Mesenchymal stem cell (in vitro differentiated cells and primary cell): ENCODE measurements at regions not wholly inside any gene's neighbourhood (a gene's known extent, or its start where the extent isn't known, plus 50 kb on each side); places are given as distances from the start of the nearest gene placed in this dataset.

Experiments
- DNase-seq: peaks from one replicate; pipeline ENCODE4 v3.0.0-alpha.2; 2013
- H2AFZ ChIP-seq: one replicate; pipeline ENCODE4 v1.6.1; 2013; ENCODE audit warnings: low read depth, mild to moderate bottlenecking, control low read depth, inconsistent platforms, low read length, moderate library complexity
- H2AK5ac ChIP-seq: 2 replicates; pipeline ENCODE4 v1.6.1; 2013; ENCODE audit warnings: low read length, moderate library complexity, mild to moderate bottlenecking, inconsistent platforms; ENCODE audit not compliant: severe bottlenecking
- H2BK120ac ChIP-seq: one replicate; pipeline ENCODE4 v1.6.1; 2013; ENCODE audit warnings: low read depth, mild to moderate bottlenecking, inconsistent platforms, low read length, moderate library complexity
- H2BK12ac ChIP-seq, 2 experiments: one replicate each; pipeline ENCODE4 v1.6.1; 2013; ENCODE audit warnings: inconsistent platforms in 2 of 2, low read length in 2 of 2, mild to moderate bottlenecking in 2 of 2, moderate library complexity in 2 of 2, control low read depth in 1 of 2
- H2BK15ac ChIP-seq: one replicate; pipeline ENCODE4 v1.6.1; 2013; ENCODE audit warnings: mild to moderate bottlenecking, low read depth, inconsistent platforms; ENCODE audit not compliant: poor library complexity, severe bottlenecking
- H2BK5ac ChIP-seq: 2 replicates; pipeline ENCODE4 v1.6.1; 2013; ENCODE audit warnings: low read depth, mild to moderate bottlenecking, low read length, control low read depth, inconsistent platforms; ENCODE audit not compliant: poor library complexity, severe bottlenecking
- H3K14ac ChIP-seq, 2 experiments: one replicate each; pipeline ENCODE4 v1.6.1; 2013; ENCODE audit warnings: inconsistent platforms in 2 of 2, low read length in 2 of 2, control low read depth in 1 of 2, mild to moderate bottlenecking in 1 of 2, moderate library complexity in 1 of 2
- H3K18ac ChIP-seq, 2 experiments: one replicate each; pipeline ENCODE4 v1.6.1; 2013; ENCODE audit warnings: inconsistent platforms in 2 of 2, low read length in 2 of 2, control low read depth in 1 of 2, low read depth in 1 of 2, mild to moderate bottlenecking in 1 of 2
- H3K23ac ChIP-seq, 2 experiments: one replicate each; pipeline ENCODE4 v1.6.1; 2013; ENCODE audit warnings: inconsistent platforms in 2 of 2, low read length in 2 of 2, mild to moderate bottlenecking in 2 of 2, moderate library complexity in 2 of 2, control low read depth in 1 of 2
- H3K27ac ChIP-seq: 2 replicates; pipeline ENCODE4 v1.5.1; 2013; ENCODE audit warnings: mild to moderate bottlenecking, moderate library complexity, low read length, control low read depth, inconsistent platforms; ENCODE audit not compliant: poor library complexity, severe bottlenecking
- H3K27me3 ChIP-seq, 2 experiments: 2 replicates each; pipeline versions ENCODE4 v1.6.1 to v1.7.0; 2013; ENCODE audit warnings: low read length in 2 of 2, mild to moderate bottlenecking in 2 of 2, moderate library complexity in 2 of 2, control low read depth in 1 of 2, inconsistent platforms in 1 of 2; ENCODE audit not compliant: control insufficient read depth in 1 of 2, insufficient read depth in 1 of 2
- H3K36me3 ChIP-seq, 2 experiments: 2 replicates each; pipeline versions ENCODE4 v1.6.1 to v1.7.0; 2013; ENCODE audit warnings: low read length in 2 of 2, control low read depth in 1 of 2, inconsistent platforms in 1 of 2, low read depth in 1 of 2, mild to moderate bottlenecking in 1 of 2; ENCODE audit not compliant: insufficient read depth in 2 of 2, control insufficient read depth in 1 of 2
- H3K4ac ChIP-seq, 2 experiments: one replicate each; pipeline ENCODE4 v1.6.1; 2013; ENCODE audit warnings: inconsistent platforms in 2 of 2, low read length in 2 of 2, mild to moderate bottlenecking in 2 of 2, moderate library complexity in 2 of 2, control low read depth in 1 of 2, low read depth in 1 of 2
- H3K4me1 ChIP-seq: 2 replicates; pipeline ENCODE4 v1.6.1; 2013; ENCODE audit warnings: low read depth, low read length, control low read depth; ENCODE audit not compliant: control insufficient read depth, insufficient read depth
- H3K4me2 ChIP-seq: 2 replicates; pipeline ENCODE4 v1.6.1; 2013; ENCODE audit warnings: low read length, mild to moderate bottlenecking, inconsistent platforms; ENCODE audit not compliant: poor library complexity, severe bottlenecking
- H3K4me3 ChIP-seq, 2 experiments: 2 replicates each; pipeline versions ENCODE4 v1.5.1 to v1.7.0; 2013; ENCODE audit warnings: low read length in 2 of 2, mild to moderate bottlenecking in 2 of 2, control low read depth in 1 of 2, low read depth in 1 of 2; ENCODE audit not compliant: insufficient read depth in 1 of 2
- H3K79me1 ChIP-seq: replicated peaks from 2 replicates; pipeline ENCODE4 v1.6.1; 2013; ENCODE audit warnings: mild to moderate bottlenecking, control low read depth, low read length, inconsistent platforms; ENCODE audit not compliant: poor library complexity, severe bottlenecking
- H3K9ac ChIP-seq: 2 replicates; pipeline ENCODE4 v1.7.0; 2013; ENCODE audit warnings: mild to moderate bottlenecking, low read length, moderate library complexity
- H3K9me3 ChIP-seq: 2 replicates; pipeline ENCODE4 v1.7.0; 2013; ENCODE audit warnings: mild to moderate bottlenecking, low read length; ENCODE audit not compliant: control insufficient read depth
- H4K8ac ChIP-seq: one replicate; pipeline ENCODE4 v1.6.1; 2013; ENCODE audit warnings: inconsistent platforms, mild to moderate bottlenecking, low read length, moderate library complexity
- H4K91ac ChIP-seq: one replicate; pipeline ENCODE4 v1.6.1; 2013; ENCODE audit warnings: mild to moderate bottlenecking, low read length, inconsistent platforms
- WGBS: methylation state at CpG from one replicate; pipeline ENCODE4 v1.1.7; 2013; ENCODE audit warnings: mixed read lengths; 5-methylcytosine and 5-hydroxymethylcytosine counted together

DNA sequence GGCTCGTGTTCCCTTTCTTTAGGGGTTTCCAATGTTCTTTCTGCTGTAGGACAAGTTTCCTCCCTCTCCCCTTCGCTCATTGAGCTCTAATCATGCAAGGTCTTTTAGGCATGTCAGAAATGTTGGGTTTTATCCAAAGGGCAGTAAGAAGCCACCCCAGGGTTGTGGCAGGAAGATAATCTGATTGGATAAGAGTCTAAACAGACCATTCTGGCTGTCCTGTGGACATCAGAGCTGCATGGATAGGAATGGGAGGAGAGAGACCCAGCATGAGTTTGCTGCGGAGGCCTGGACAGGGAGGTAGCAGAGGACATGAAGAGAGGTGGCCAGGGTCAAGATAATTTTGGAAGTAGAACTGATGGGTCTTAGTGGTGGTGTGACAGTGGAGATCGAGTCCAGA is 88.2 kb downstream of the ACKR3 start:
- 78% methylated on average over 4 of the region's 4 CpGs for WGBS
- no peak overlapping the region for H2BK5ac ChIP-seq
- no peak overlapping the region for H3K4me2 ChIP-seq
- H3K18ac ChIP-seq = no peak overlapping the region
- DNase-seq = peak; percentile 33
- H3K4ac ChIP-seq = no peak overlapping the region
- H3K79me1 ChIP-seq = no peaks in the 10 kb centered on the region
- no peak overlapping the region for H3K27ac ChIP-seq
- no peaks in the 10 kb centered on the region for H3K27me3 ChIP-seq
- no peak overlapping the region for H3K14ac ChIP-seq
- H4K8ac ChIP-seq = no peak overlapping the region
- H3K9me3 ChIP-seq = no peaks in the 10 kb centered on the region
- H3K4me3 ChIP-seq = no peak overlapping the region
- no peak overlapping the region for H2BK12ac ChIP-seq
- H3K9ac ChIP-seq = no peak overlapping the region
- H3K23ac ChIP-seq = no peak overlapping the region
- peaks cover 12% of the 10 kb centered on the region for H3K4me1 ChIP-seq
- no peak overlapping the region for H2AFZ ChIP-seq
- H3K36me3 ChIP-seq = no peaks in the 10 kb centered on the region
- H2BK15ac ChIP-seq = no peak overlapping the region
- H4K91ac ChIP-seq = no peak overlapping the region
- no peak overlapping the region for H2BK120ac ChIP-seq
- H2AK5ac ChIP-seq = no peak overlapping the region

DNA sequence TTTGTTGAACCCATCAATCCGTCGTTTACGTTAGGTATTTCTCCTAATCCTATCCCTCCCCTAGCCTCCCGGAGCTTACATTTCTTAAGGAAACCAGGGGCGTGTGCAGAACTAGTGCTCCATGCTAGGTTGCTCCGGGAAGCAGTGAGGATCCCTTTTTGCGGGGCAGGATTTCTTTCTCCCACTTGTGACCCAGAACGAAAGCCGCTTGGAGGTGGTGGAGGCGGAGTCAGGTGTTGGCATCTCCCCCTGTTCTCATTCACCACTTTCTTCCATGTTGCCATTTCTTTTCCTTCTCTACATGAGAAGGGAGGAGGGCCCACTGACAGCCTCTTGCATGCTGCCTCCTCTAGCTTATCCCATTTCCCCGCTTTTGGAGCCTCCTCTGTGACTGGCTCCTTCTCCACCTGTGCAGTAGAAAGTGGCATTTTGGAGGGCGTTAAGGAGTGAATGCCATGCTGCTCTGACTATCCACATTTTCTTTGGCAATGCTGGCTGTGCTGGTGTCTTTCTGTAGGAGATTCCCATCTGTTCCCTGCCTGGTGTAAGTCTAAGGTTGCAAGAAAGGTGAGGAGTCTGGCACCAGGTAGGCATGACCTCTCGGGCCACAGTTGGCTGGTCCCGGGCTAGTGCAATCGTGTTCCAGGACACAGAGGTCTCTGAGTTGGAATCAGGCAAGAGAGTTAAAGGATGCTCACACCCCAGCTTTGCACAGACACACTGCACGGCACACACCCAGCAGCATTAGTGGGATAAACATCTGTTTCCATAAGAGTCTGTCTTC is 89.5 kb downstream of the ACKR3 start:
- Histone ChIP-seq H3K36me3 (no peaks in the 10 kb centered on the region), H3K23ac (no peak overlapping the region), H3K79me1 (no peaks in the 10 kb centered on the region), H2BK120ac (no peak overlapping the region), H3K4me1 (peaks cover 12% of the 10 kb centered on the region), H3K4me3 (no peak overlapping the region), H3K14ac (no peak overlapping the region), H2BK5ac (no peak overlapping the region), H2AFZ (no peak overlapping the region), H3K9me3 (no peaks in the 10 kb centered on the region), H2AK5ac (peak overlapping the region; percentile 7), H3K18ac (no peak overlapping the region), H2BK12ac (no peak overlapping the region), H3K4me2 (no peak overlapping the region), H3K9ac (no peak overlapping the region), H3K4ac (no peak overlapping the region), H3K27ac (no peak overlapping the region), H4K91ac (no peak overlapping the region), H2BK15ac (no peak overlapping the region), H4K8ac (no peak overlapping the region), H3K27me3 (no peaks in the 10 kb centered on the region)
- WGBS = 92% methylated on average over 16 of the region's 16 CpGs
- DNase-seq = no peak

GRCh38 chr2:236659758-236660150 is 90.1 kb downstream of the ACKR3 start:
- H2BK120ac ChIP-seq = no peak overlapping the region
- no peaks in the 10 kb centered on the region for H3K27me3 ChIP-seq
- no peaks in the 10 kb centered on the region for H3K36me3 ChIP-seq
- H4K91ac ChIP-seq = no peak overlapping the region
- no peak overlapping the region for H4K8ac ChIP-seq
- no peak overlapping the region for H2BK5ac ChIP-seq
- WGBS = 44% methylated on average over 5 of the region's 5 CpGs
- no peak overlapping the region for H3K27ac ChIP-seq
- DNase-seq = peak; percentile 62
- H2AFZ ChIP-seq = no peak overlapping the region
- H3K23ac ChIP-seq = no peak overlapping the region
- H2BK12ac ChIP-seq = no peak overlapping the region
- H3K14ac ChIP-seq = no peak overlapping the region
- no peak overlapping the region for H2AK5ac ChIP-seq
- peaks cover 12% of the 10 kb centered on the region for H3K4me1 ChIP-seq
- H2BK15ac ChIP-seq = no peak overlapping the region
- no peaks in the 10 kb centered on the region for H3K9me3 ChIP-seq
- no peak overlapping the region for H3K4ac ChIP-seq
- no peak overlapping the region for H3K9ac ChIP-seq
- no peak overlapping the region for H3K4me2 ChIP-seq
- H3K4me3 ChIP-seq = no peak overlapping the region
- H3K79me1 ChIP-seq = no peaks in the 10 kb centered on the region
- H3K18ac ChIP-seq = no peak overlapping the region

DNA sequence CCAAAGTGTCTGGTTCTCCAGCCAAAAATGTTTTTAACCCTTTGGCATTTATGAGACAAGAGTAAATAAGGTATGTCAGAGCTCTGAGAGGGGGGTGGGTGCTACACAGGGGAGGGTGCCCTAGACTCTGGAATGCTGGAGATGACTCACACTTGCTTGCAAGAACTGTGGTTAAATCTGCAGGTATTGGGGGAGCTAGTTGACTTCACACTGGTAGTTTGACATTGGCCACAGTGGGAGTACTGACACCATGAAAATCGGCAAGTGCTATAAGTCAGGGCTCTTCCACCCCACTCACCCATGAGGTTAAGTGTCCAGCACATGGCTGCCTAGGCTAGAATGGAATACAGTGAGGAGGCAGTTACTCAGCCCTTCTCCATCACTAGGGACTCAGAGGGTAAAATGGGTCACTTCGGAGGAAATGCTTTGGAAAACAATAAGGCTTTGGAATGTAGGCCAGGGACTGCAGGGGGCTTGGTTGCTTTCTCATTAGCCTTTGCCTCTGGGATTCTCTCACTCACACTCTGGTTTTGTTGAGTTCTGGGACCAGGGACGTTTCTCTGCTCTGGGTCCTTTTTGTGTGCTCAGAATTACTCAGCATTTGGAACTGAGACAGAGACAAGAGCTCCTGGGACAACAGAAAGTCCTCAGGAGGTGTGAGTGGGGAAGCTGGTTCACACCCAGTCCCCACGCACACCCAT is 91.6 kb downstream of the ACKR3 start:
- Histone ChIP-seq H4K91ac (no peak overlapping the region), H2BK12ac (no peak overlapping the region), H2BK15ac (no peak overlapping the region), H3K9ac (peak overlapping the region; percentile 85), H3K14ac (no peak overlapping the region), H3K4me1 (peaks cover 12% of the 10 kb centered on the region), H3K79me1 (no peaks in the 10 kb centered on the region), H4K8ac (no peak overlapping the region), H3K9me3 (peaks cover 3% of the 10 kb centered on the region), H2AFZ (no peak overlapping the region), H3K27me3 (no peaks in the 10 kb centered on the region), H3K36me3 (no peaks in the 10 kb centered on the region), H3K4ac (no peak overlapping the region), H3K4me2 (no peak overlapping the region), H3K18ac (no peak overlapping the region), H2AK5ac (peak overlapping the region; percentile 95), H3K23ac (no peak overlapping the region), H2BK5ac (peak overlapping the region; percentile 83), H3K4me3 (peak overlapping the region in 1 of 2 experiments; percentile 64), H3K27ac (peak overlapping the region; percentile 76), H2BK120ac (no peak overlapping the region)
- WGBS = 36% methylated on average over 4 of the region's 4 CpGs
- DNase-seq = peak; percentile 38
